ENCODE measurements at regions not wholly inside any gene's neighbourhood (a gene's known extent, or its start where the extent isn't known, plus 50 kb on each side); places are given as distances from the start of the nearest gene placed in this dataset.

GRCh38 chr3:140748-141330 lies 55.7 kb upstream of the CHL1 start:
- Histone ChIP-seq H3K23ac (ENCODE audit: low read depth, low read length) (no peak overlapping the region), H3K4me1 (ENCODE audit: control insufficient read depth, insufficient read depth, low read length) (no peaks in the 10 kb centered on the region), H4K8ac (ENCODE audit: low read depth in 2 of 2, low read length in 2 of 2) (no peak overlapping the region), H3K9ac (ENCODE audit: low read depth, low read length) (no peak overlapping the region), H2BK15ac (ENCODE audit: low read depth, low read length) (no peak overlapping the region), H4K20me1 (ENCODE audit: insufficient read depth, low read length) (no peaks in the 10 kb centered on the region), H3K27ac (ENCODE audit: insufficient read depth, low read length) (no peak overlapping the region), H2BK120ac (ENCODE audit: low read depth, low read length) (no peak overlapping the region), H2AFZ (replicated peaks; ENCODE audit: low read length, poor library complexity) (no peak overlapping the region), H3K4ac (ENCODE audit: low read depth, low read length) (no peak overlapping the region), H4K91ac (ENCODE audit: insufficient read depth, low read depth, low read length) (no peak overlapping the region), H3K9me1 (ENCODE audit: insufficient read depth, low read length) (no peaks in the 10 kb centered on the region), H3K27me3 (ENCODE audit: control insufficient read depth, insufficient read depth, low read length) (no peaks in the 10 kb centered on the region), H3K4me2 (ENCODE audit: low read depth, low read length) (no peak overlapping the region), H3K56ac (ENCODE audit: extremely low read depth, insufficient read depth, low read length) (no peak overlapping the region), H2BK5ac (ENCODE audit: low read depth, low read length, poor library complexity, severe bottlenecking) (no peak overlapping the region), H3K18ac (ENCODE audit: low read depth, low read length) (no peak overlapping the region), H2AK5ac (ENCODE audit: low read depth, low read length) (no peak overlapping the region), H3K36me3 (ENCODE audit: control insufficient read depth, insufficient read depth, low read length) (no peaks in the 10 kb centered on the region), H2BK20ac (ENCODE audit: low read depth, low read length) (no peak overlapping the region), H3K79me1 (ENCODE audit: low read depth in 1 of 2, low read length in 2 of 2) (no peaks in the 10 kb centered on the region), H2AK9ac (replicated peaks; ENCODE audit: low read depth, low read length, poor library complexity) (no peak overlapping the region), H3K14ac (replicated peaks; ENCODE audit: low read depth, low read length) (no peak overlapping the region), H3K9me3 (ENCODE audit: control insufficient read depth, insufficient read depth, low read length) (no peaks in the 10 kb centered on the region), H4K5ac (ENCODE audit: low read depth, low read length) (no peak overlapping the region), H3K4me3 (ENCODE audit: insufficient read depth, low read depth, low read length) (no peak overlapping the region)
- ChIA-PET POLR2A (ENCODE audit: unreplicated experiment) (no interaction called here), CTCF (no interaction called here)
- TF ChIP-seq CEBPB (IDR thresholded peaks at IDR 0.05; ENCODE audit: low read depth, low read length), result no peak
- no peak for TF ChIP-seq RCOR1 (IDR thresholded peaks at IDR 0.05; ENCODE audit: insufficient replicate concordance, low read length)
- no peak for TF ChIP-seq CTCF (conservative IDR thresholded peaks at IDR 0.05; ENCODE audit: low read depth, low read length)
- no peak for TF ChIP-seq MAZ (IDR thresholded peaks at IDR 0.05; ENCODE audit: borderline replicate concordance, low read depth, low read length)
- no peak for TF ChIP-seq RAD21 (IDR thresholded peaks at IDR 0.05; ENCODE audit: low read length)
- TF ChIP-seq MXI1 (IDR thresholded peaks at IDR 0.05; ENCODE audit: borderline replicate concordance, low read depth, low read length), result no peak
- DNase-seq (no peak), ATAC-seq (ENCODE audit: low read depth) (no peak)
- intact Hi-C loops (cut with micrococcal nuclease) (no loop called here), dilution Hi-C loops (cut with HindIII; ENCODE audit: low sequenced_read_pairs, unreplicated experiment) (no loop called here), in situ Hi-C loops (cut with MboI; ENCODE audit: low sequenced_read_pairs) (no loop called here)
- WGBS, 2 experiments (ENCODE audit: extremely low coverage in 2 of 2, insufficient read length in 1 of 2), result 0% methylated on average over 1 of the region's 5 CpGs; no CpG with 5 or more reads in 1 of the 2 experiments
- no TSS peak for BruUV-seq (replicated peaks)
